ENCODE measurements at regions not wholly inside any gene's neighbourhood (a gene's known extent, or its start where the extent isn't known, plus 50 kb on each side); places are given as distances from the start of the nearest gene placed in this dataset.

- no peak for DNase-seq
Observed at GRCh38 chr2:12221584-12221983, 475.2 kb downstream of the LPIN1 start.

- DNase-seq = no peak
Observed at GRCh38 chr2:12222554-12222953, 476.1 kb downstream of the LPIN1 start.

DNA sequence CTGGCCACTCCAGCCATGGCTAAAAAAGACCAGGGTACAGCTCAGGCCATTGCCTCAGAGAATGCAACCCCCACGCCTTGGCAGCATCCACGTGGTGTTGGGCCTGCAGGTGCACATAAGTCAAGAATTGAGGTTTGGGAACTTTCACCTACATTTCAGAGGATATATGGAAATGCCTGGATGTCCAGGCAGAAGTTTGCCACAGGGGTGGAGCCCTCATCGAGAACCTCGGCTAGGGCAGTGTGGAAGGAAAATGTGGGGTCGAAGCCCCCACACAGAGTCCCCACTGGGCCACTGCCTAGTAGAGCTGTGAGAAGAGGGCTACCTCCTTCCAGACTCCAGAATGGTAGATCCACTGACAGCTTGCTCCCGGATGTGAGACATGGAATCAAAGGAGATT, 477.3 kb downstream of the LPIN1 start:
- DNase-seq = no peak

DNA sequence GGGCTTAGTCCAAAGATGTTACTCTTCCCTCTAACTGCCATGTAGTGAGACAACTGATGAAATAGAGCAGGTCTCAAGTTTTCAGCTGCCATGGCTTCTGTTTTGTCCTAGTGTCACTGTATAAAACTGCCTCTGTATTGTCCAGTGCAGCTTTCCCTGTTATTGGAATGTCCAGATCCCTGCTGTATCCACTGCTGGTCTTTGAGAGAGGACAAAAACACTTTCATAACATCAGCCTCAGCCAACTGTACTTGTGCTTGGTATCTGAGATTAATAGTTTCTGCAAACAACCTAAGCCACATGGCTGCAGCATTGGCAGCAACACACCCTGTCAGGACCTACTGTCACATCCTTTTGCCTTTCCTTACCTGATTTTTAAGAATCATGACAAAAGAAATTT, 480.2 kb downstream of the LPIN1 start:
- DNase-seq = no peak

DNA sequence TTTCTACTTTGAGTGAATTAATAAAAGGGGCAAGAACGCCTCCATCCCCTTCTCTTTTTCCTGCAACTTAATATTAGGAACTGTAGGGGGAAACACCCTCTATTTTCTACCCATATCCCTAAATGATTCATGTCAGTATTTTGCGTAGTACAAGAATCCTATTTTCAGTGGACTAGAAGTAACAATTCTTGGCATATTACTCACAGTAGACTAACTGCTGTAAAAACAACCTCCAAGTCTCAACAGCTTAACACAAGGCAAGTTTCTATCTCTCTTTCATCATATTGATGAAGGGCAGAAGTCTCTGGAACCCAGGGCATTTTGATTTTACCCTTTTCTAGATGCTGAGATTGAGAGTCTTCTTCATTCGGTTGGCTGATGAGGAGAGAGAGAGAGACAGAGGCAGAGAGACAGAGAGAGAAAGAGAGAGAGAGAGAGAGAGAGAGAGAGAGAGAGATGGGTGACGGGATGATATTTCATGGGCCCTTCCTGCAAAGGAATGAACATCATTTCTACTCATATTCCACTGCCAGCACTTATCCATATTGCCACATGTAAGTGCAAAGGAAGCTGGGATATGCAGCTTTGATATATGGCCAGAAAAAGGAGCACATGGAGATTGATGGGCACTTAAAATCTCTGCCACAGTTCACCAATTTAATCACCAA, 481.6 kb downstream of the LPIN1 start:
- no peak for DNase-seq

DNA sequence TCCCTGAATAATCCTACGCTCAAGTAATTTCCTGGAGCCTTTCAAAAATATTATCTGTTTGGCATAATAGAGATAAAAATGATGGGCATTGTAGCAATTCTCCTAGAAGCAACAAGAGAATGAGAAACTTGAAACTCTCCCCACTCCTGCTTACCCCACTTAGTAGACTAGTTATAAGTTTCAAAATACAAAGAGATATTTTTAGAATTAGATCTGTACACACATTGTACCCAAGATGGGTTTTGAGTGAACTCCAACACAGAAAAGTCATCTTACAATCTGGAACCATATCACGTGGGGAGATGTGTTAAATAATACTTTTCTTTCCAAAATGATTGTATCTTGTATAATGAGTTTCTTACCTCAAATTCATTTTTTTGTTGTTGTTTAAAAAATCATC, 484.9 kb downstream of the LPIN1 start:
- DNase-seq = no peak

DNA sequence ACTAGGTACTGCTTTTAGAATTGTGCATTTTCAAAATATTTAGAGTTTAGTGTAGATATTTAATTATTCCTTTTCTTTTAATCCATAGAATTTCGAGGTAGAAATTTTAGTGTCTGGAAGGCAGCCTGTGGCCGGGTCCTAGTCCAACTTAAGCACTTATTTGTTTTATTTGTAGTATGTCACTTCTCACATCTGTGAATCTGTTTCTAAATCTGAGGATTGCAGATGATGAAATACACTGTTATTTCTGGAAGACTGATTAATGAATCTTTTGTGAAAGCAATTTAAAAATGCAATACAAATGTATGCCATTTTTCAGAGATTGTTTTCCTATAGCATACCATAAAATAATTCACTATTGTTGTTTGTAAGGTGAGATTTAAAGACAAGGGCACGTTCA, 483.9 kb upstream of the TRIB2 start:
- no peak for DNase-seq

DNA sequence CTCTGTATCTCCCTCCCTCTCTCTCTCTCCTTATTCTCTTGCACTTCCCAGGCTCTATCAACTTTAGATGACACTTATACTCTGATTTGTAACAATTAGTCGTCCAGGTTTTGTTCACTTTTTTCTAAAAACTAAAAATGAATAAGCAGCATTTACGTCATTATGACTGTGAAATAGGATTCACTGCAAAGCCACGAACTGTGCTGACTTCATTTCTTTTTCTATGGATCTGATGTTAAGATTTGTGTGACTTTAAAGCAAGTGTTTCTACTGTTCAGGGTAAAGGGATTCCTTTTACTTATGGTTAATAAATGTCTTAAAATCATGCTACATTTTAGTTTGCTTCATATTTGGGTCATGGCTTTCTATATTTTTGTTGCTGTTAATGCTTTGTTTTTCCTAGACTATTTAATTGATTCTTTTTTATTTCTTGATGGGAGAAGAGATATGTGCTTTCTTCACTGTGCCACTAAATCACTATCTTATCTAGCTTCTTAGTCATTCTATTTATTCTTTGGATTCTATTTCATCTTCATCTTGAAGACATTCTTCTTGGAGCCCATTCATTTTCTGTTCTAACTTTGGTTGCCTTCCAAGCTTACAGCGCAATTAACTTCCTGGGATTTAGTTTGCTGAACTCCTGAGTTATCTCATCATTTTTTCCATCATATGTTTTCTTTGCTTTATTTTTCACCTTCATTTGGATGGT, 480.4 kb upstream of the TRIB2 start:
- DNase-seq = no peak

GRCh38 chr2:12240206-12240605, 476.5 kb upstream of the TRIB2 start:
- no peak for DNase-seq

DNA sequence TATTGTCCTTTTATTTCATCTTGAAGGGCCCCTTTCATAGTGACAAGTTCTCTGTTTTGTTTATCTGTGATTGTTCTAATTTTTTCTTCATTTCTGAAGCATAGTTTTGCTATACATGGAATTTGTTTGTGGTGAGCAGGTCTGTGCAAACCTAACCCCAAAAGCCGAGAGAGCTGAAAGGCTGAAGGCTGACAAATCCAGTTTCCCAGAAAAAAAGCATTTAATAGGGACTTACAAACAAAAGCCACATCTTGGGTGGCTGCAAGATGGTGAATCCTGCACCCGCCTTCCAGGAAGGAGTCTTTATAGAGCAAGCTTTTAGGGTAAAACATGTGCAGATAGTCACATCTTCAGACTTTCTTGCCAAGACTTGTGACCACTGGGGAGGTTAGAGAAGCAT, 473.4 kb upstream of the TRIB2 start:
- DNase-seq = no peak

DNA sequence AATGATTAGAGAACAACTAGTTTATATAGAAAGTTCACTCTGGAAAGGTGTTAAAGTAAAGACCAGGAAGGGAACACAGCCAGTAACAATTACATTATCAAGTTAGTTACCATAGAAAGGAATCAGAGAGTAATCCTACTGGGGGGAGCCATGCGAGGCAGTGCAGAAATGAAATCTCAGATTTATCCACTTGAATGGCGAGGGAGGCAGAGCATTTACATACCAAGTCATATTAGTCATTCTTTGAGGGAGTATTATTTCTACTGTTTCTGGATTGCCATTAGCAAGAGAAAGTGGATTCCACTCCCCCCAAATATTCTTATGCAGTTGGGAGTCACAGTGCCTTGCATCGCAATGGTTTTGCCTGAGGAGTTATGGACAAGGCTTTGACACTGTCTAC, 472.7 kb upstream of the TRIB2 start:
- no peak for DNase-seq

GRCh38 chr2:12251121-12251520, 465.6 kb upstream of the TRIB2 start:
- DNase-seq = no peak

- no peak for DNase-seq
Observed at GRCh38 chr2:12251749-12252148, 465.0 kb upstream of the TRIB2 start.

- DNase-seq = no peak
Observed at GRCh38 chr2:12253167-12253778, 463.5 kb upstream of the TRIB2 start.

GRCh38 chr2:12254280-12254860, 462.4 kb upstream of the TRIB2 start:
- no peak for DNase-seq

DNA sequence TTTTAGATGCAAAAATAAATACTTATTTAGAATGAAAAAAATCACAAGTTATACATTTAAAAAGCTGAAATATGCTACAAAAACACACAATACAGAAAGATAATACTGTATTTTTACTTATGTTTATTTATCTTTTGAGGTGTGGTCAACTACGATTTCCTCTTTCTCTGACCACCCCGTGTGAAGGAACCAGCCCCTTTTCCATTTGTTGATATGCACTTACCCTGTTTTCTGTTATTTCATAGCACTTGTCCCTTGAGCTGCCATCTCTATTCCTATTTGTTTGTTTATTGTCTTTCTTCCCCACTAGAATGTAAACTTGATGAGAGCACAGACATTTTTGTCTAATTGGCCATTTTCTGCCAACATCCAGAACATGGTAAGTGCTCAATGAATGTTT, 460.5 kb upstream of the TRIB2 start:
- no peak for DNase-seq

DNA sequence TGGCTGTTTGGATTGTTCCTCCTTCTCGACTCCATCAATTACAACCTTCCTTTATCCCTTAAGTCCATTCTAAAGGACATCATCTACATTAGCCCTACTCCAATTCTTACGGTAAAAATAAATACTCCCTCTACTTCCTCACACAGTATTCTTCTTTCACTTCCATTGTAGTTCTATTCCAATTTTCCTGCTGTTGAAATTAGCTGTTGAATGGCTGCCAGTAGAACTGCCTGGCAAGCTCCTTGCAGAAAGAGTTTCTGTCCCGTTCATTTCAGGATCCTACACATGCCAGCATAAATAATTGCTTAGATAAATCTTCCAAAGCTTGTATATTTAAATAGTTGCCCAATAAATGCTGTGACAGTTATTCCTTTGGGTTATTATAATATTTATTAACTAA, 459.3 kb upstream of the TRIB2 start:
- DNase-seq = no peak

DNA sequence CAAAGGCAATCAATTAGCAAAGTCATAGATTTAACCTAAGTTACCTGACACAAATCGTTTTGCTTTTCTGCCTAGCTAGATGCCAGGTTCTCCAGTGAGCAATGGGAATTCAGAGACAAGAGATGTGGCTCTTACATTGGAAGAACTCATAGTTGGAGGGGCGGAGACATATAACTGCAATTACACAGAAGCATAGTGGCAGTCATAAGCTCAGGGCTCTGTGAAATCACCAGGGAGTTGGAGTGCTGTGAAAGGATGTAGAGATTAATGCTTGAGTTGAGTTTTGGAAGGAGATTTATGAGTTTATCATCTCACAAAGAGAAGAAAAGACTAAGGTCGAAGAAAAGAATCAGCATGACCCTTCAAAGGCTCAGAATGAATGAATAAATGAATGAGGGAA, 457.2 kb upstream of the TRIB2 start:
- DNase-seq = no peak

- DNase-seq = no peak
Observed at GRCh38 chr2:12261986-12262680, 454.6 kb upstream of the TRIB2 start.

GRCh38 chr2:12262681-12263436, 453.9 kb upstream of the TRIB2 start:
- DNase-seq = no peak

DNA sequence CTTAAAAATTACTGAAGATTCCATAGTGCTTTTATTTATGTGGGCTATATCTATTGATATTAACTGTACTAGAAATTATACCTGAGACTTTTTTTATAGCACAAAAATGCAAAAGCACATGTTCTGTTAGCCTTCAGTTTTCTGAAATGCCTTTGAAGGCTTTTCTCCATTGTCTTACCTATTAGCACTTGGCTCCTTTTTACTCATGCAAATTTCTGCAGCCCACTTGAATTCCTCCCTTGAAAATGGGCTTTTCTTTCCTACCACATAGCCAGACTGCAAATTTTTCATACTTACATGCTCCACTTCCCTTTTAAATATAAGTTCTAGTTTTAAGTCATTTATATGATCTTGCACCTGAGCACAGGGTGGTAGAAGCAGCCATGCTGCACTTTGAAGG, 453.0 kb upstream of the TRIB2 start:
- DNase-seq = no peak

DNA sequence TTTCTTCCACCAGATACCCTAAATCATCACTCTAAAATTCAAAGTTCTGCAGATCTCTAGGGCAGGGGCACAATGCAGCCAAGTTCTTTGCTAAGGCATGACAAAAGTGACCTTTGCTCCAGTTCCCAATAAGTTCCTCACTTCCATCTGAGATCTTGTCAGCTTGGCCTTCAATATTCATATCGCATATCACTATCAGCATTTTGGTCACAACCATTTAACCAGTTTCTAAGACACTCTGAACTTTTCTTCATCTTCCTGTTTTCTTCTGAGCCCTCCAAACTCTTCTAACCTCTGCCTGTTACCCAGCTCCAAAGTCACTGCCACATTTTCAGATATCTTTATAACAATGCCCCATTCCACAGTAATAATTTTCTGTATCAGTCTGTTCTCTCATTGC, 452.6 kb upstream of the TRIB2 start:
- DNase-seq = no peak

- no peak for DNase-seq
Observed at GRCh38 chr2:12265646-12266045, 451.1 kb upstream of the TRIB2 start.
